Lower lobe of right lung (tissue), 2 donors: ENCODE measurements at regions not wholly inside any gene's neighbourhood (a gene's known extent, or its start where the extent isn't known, plus 50 kb on each side); places are given as distances from the start of the nearest gene placed in this dataset.

Experiments used
- ATAC-seq, 2 donors: fragments of 200-7000 bp; cut with Tn5 transposase; one replicate each; pipeline ENCODE4 v1.9.1; 2020 to 2022; ENCODE audit warnings: mild to moderate bottlenecking in 2 of 2, moderate library complexity in 2 of 2
- DNase-seq: peaks from one replicate; pipeline ENCODE4 v3.0.0-alpha.2; 2020
- H3K27ac ChIP-seq: fragments of 200-600 bp; one replicate; pipeline ENCODE4 v1.8.0; 2022
- H3K27me3 ChIP-seq: fragments of 200-600 bp; one replicate; pipeline ENCODE4 v1.8.0; 2022; ENCODE audit warnings: low read depth
- H3K36me3 ChIP-seq: fragments of 200-600 bp; one replicate; pipeline ENCODE4 v1.8.0; 2022; ENCODE audit warnings: mild to moderate bottlenecking
- H3K4me1 ChIP-seq: fragments of 200-600 bp; one replicate; pipeline ENCODE4 v1.8.0; 2022
- H3K4me3 ChIP-seq: fragments of 200-600 bp; one replicate; pipeline ENCODE4 v1.8.0; 2022; ENCODE audit warnings: mild to moderate bottlenecking
- H3K9me3 ChIP-seq: fragments of 200-600 bp; one replicate; pipeline ENCODE4 v1.8.0; 2022
- CTCF ChIP-seq: fragments of 200-600 bp; IDR thresholded peaks from one replicate; pipeline ENCODE4 v1.8.0; 2022; ENCODE audit warnings: antibody characterized with exemption, mild to moderate bottlenecking
- intact Hi-C: fragments of 100-400 bp; cut with DNase I; formaldehyde crosslinking; loops from one replicate; pipeline ENCODE4 v1.11.0; 2022
- donor health status: DM: no; HTN: yes; CAD: no; lungs with severe emphysema.

- no peak for TF ChIP-seq CTCF
- no peaks in the 10 kb centered on the region for H3K4me1 ChIP-seq
- H3K27ac ChIP-seq: no peak overlapping the region
- ATAC-seq (no peak), DNase-seq (no peak)
- no peaks in the 10 kb centered on the region for H3K27me3 ChIP-seq
- intact Hi-C loops: no loop called here
- no peaks in the 10 kb centered on the region for H3K9me3 ChIP-seq
- H3K36me3 ChIP-seq: no peaks in the 10 kb centered on the region
- H3K4me3 ChIP-seq: no peak overlapping the region
Observed at GRCh38 chr7:106807474-106807873, 57.6 kb upstream of the PIK3CG start.

DNA sequence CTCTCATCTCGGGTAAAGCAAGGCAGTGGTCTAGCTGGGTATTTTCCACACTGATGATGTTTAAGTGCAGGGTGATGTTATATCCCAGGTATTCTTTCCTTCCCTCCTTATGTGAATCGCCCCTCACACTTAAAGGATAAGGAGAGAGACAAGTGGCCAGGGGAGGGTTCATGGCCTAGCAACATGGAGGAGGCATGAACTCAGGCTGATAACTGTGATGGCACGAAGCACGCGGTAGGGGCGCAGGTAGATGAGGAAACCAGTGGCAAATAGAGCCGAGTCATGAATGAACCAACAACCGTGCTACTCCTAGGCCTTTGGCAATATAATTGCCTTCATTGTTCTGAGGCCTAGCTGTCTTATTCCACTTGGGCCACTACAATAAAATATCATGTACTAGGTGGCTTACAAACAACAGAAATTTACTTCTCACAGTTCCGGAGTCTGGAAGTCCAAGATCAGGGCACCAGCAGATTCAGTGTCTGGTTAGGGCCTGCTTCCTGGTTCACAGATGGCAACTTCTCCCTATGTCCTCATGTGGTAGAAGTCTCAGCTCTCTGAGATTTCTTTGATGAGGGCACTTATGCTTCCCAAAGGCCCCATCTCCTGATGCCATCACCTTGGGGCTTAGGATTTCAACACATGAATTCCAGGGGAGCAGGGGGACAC is 56.0 kb upstream of the PIK3CG start:
- H3K9me3 ChIP-seq: no peaks in the 10 kb centered on the region
- ATAC-seq (no peak), DNase-seq (no peak)
- TF ChIP-seq CTCF: no peak
- no peak overlapping the region for H3K27ac ChIP-seq
- H3K36me3 ChIP-seq: no peaks in the 10 kb centered on the region
- intact Hi-C loops: no loop called here
- H3K4me3 ChIP-seq: no peak overlapping the region
- no peaks in the 10 kb centered on the region for H3K27me3 ChIP-seq
- H3K4me1 ChIP-seq: no peaks in the 10 kb centered on the region

DNA sequence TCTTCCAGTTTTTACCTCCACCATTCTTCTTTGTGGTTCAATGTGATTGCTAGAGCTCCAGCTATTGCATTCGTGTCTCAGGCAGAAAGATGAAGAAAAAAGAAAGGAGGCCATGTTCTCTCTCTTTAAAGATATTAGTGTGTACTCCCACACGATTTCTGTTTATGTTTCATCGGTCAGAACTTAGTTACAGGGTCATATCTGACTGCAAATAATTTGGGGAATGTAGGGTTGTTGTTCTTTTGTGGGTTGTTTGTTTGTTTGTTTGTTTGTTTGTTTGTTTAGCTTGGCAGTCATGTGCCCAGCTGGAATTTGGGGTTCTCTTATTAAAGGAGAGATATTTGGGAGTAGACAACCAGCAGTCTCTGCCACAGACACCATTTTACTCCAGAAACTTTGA is 53.6 kb upstream of the PIK3CG start:
- Histone ChIP-seq H3K27ac (no peak overlapping the region), H3K27me3 (no peaks in the 10 kb centered on the region), H3K4me3 (no peak overlapping the region), H3K9me3 (no peaks in the 10 kb centered on the region), H3K4me1 (no peaks in the 10 kb centered on the region), H3K36me3 (no peaks in the 10 kb centered on the region)
- intact Hi-C loops: no loop called here
- no peak for TF ChIP-seq CTCF
- DNase-seq (no peak), ATAC-seq (no peak)

DNA sequence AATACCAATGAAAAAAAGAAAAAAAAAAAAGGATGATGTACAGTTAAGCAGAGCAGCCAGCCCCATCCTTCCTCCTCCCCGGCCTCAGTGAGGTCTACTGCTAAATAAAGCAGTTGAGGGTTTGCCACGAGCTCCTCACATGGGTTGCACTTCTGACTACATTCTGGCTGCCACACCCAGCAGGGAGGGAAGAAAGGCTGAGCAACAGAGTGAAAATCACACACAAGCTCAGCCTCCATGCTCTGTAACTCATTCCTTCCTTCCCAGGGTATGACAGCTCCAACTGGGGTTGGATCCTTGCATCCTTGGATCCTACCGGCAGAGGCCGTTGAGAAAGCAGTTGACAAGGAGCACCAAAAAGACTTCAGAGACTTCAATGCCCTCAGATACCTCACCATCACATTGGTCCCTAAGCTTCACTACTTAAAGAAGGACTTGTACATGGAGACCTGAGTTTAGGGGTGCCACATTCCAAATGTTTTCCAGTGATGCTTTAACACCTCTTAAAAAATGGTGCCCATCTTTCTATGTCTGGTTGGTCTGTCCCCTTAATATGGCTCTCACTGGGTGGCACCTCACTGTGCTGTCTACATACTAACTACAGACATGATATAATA is 52.9 kb upstream of the PIK3CG start:
- DNase-seq (peak; percentile 54), ATAC-seq (peak; percentile 50 to 67)
- H3K27me3 ChIP-seq: no peaks in the 10 kb centered on the region
- TF ChIP-seq CTCF: no peak
- intact Hi-C loops: no loop called here
- H3K4me1 ChIP-seq: no peaks in the 10 kb centered on the region
- no peak overlapping the region for H3K4me3 ChIP-seq
- H3K9me3 ChIP-seq: no peaks in the 10 kb centered on the region
- no peaks in the 10 kb centered on the region for H3K36me3 ChIP-seq
- H3K27ac ChIP-seq: no peak overlapping the region

GRCh38 chr7:106813705-106814305 is 51.3 kb upstream of the PIK3CG start:
- intact Hi-C loops: no loop called here
- Histone ChIP-seq H3K9me3 (no peaks in the 10 kb centered on the region), H3K27me3 (no peaks in the 10 kb centered on the region), H3K4me3 (no peak overlapping the region), H3K36me3 (no peaks in the 10 kb centered on the region), H3K27ac (no peak overlapping the region), H3K4me1 (no peaks in the 10 kb centered on the region)
- DNase-seq (no peak), ATAC-seq (no peak)
- TF ChIP-seq CTCF: no peak
